22Rv1 (cell line): ENCODE measurements at regions not wholly inside any gene's neighbourhood (a gene's known extent, or its start where the extent isn't known, plus 50 kb on each side); places are given as distances from the start of the nearest gene placed in this dataset.

Source experiments
- ZFX ChIP-seq: fragments of 450-650 bp; IDR thresholded peaks from 2 replicates; pipeline ENCODE4 v1.6.1; 2017; ENCODE audit warnings: antibody characterized with exemption, borderline replicate concordance
- TF ChIP-seq, protein P1 (sequence below): fragments of 450-650 bp; IDR thresholded peaks from 2 replicates; pipeline ENCODE4 v1.5.1; 2017; ENCODE audit warnings: mild to moderate bottlenecking

DNA sequence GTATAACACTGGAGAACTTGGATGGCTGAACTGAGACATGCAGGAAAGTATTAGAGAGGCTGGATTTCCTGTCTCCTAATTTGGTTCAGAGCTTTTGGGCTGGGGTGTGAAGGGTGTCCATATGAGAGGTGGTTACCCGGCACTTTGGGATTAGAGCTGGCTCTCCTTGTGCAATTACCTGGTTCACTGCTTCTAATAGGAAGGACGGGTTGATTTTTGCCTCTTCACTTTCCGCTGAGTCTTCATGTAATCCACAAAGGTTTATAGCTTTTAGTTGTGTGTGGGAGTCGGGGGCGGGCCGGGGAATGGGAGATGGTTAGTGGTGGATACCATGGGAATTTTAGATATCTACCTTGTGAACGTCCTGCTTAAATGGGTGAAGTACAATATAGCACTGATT lies 151.5 kb downstream of the BTBD3 start:
- TF ChIP-seq, protein P1, sequence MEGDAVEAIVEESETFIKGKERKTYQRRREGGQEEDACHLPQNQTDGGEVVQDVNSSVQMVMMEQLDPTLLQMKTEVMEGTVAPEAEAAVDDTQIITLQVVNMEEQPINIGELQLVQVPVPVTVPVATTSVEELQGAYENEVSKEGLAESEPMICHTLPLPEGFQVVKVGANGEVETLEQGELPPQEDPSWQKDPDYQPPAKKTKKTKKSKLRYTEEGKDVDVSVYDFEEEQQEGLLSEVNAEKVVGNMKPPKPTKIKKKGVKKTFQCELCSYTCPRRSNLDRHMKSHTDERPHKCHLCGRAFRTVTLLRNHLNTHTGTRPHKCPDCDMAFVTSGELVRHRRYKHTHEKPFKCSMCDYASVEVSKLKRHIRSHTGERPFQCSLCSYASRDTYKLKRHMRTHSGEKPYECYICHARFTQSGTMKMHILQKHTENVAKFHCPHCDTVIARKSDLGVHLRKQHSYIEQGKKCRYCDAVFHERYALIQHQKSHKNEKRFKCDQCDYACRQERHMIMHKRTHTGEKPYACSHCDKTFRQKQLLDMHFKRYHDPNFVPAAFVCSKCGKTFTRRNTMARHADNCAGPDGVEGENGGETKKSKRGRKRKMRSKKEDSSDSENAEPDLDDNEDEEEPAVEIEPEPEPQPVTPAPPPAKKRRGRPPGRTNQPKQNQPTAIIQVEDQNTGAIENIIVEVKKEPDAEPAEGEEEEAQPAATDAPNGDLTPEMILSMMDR, result no peak
- no peak for TF ChIP-seq ZFX
